Heart left ventricle (tissue), 13 donors: ENCODE measurements at regions not wholly inside any gene's neighbourhood (a gene's known extent, or its start where the extent isn't known, plus 50 kb on each side); places are given as distances from the start of the nearest gene placed in this dataset.

ENCODE experiments used
- CTCF ChIP-seq, 12 donors: fragments of 200-600 bp; sonication (generic) in 4 of 12; IDR thresholded peaks; one replicate each; pipeline versions ENCODE4 v1.5.0 to v1.8.0; 2018 to 2022; ENCODE audit warnings: antibody characterized with exemption in 12 of 12, mild to moderate bottlenecking in 5 of 12
- POLR2A ChIP-seq, 2 donors: fragments of 450-650 bp; IDR thresholded peaks; one replicate each; pipeline ENCODE4 v1.6.1; 2017; ENCODE audit warnings: antibody characterized with exemption in 2 of 2, mild to moderate bottlenecking in 2 of 2, moderate library complexity in 2 of 2
- donor health status: ischemic (EF 13 %, LVEDD 7.1; RV severe dilation, severe dysfunction).
- donor health status: DM: no; HTN: yes; CAD: no.
- donor health status: DM: no; HTN: no; CAD: no.
- donor health status: ischemic (EF 25% LVEDD 6.9; RV normal size, moderate dysfunction).
- donor health status: ischemic (EF 25% LVEDD 5.7; RV mildly dilated, moderate dysfunction).
- donor health status: ischemic (EF 35%, LVEDD 5.7; RV mildly dilated, moderate dysfunction).
- donor health status: nonischemic (EF 11% LVEDD 7.7; RV severe dilation, severe dysfunction).
- donor health status: DM: yes; HTN: yes; CAD: no.
- donor health status: PGD.
- donor health status: ischemic (EF 29% LVEDD 5.4; RV normal size, mild dysfunction).
- donor health status: nonischemic (EF 23%, LVEDD 6.1; RV moderate dilation, normal function).

GRCh38 chr14:30296931-30297405 lies 262.0 kb upstream of the G2E3 start:
- TF ChIP-seq CTCF (IDR thresholded peaks at IDR 0.05) (no peak), POLR2A (IDR thresholded peaks at IDR 0.05) (no peak)
